ENCODE measurements at regions not wholly inside any gene's neighbourhood (a gene's known extent, or its start where the extent isn't known, plus 50 kb on each side); places are given as distances from the start of the nearest gene placed in this dataset.

- Mint-ChIP-seq H3K4me1 (ENCODE audit: low read depth, unreplicated experiment) (peaks cover 7% of the 10 kb centered on the region), H3K4me3 (ENCODE audit: unreplicated experiment) (no peak overlapping the region), H3K27me3 (ENCODE audit: low read depth, unreplicated experiment) (peaks cover 23% of the 10 kb centered on the region), H3K9me3 (ENCODE audit: unreplicated experiment) (peaks cover 3% of the 10 kb centered on the region), H3K27ac (ENCODE audit: unreplicated experiment) (no peak overlapping the region), H3K36me3 (ENCODE audit: low read depth, unreplicated experiment) (no peaks in the 10 kb centered on the region)
- Histone ChIP-seq H2AFZ (ENCODE audit: low read depth, low read length) (no peak overlapping the region), H3K9me3 (ENCODE audit: insufficient read depth, low read depth, low read length) (no peaks in the 10 kb centered on the region), H3K27me3 (ENCODE audit: insufficient read depth, low read length) (peaks cover 4% of the 10 kb centered on the region), H3K4me3 (ENCODE audit: insufficient read depth, low read depth, low read length) (no peak overlapping the region), H3K27ac (ENCODE audit: low read depth, low read length) (no peak overlapping the region), H3K36me3 (ENCODE audit: insufficient read depth, low read length) (no peaks in the 10 kb centered on the region), H3K4me2 (ENCODE audit: low read length) (no peak overlapping the region), H3K9ac (ENCODE audit: low read length) (no peak overlapping the region), H3K79me2 (ENCODE audit: insufficient read depth, low read length) (no peaks in the 10 kb centered on the region), H3K4me1 (ENCODE audit: insufficient read depth, low read length) (no peaks in the 10 kb centered on the region), H4K20me1 (ENCODE audit: insufficient read depth, low read length) (no peaks in the 10 kb centered on the region)
- TF ChIP-seq EZH2 (IDR thresholded peaks at IDR 0.05; ENCODE audit: insufficient read depth, low read length) (no peak), CTCF (IDR thresholded peaks at IDR 0.05; ENCODE audit: insufficient read depth, low read depth, low read length) (no peak)
- DNase-seq (ENCODE audit: low read depth) (no peak), FAIRE-seq (no peak)
These were observed 233.7 kb downstream of the EN1 start for GRCh38 chr2:118613737-118614136.

- no peak overlapping the region for H3K4me3 Mint-ChIP-seq (ENCODE audit: unreplicated experiment)
- FAIRE-seq (no peak), DNase-seq (ENCODE audit: low read depth) (no peak)
- no peaks in the 10 kb centered on the region for H4K20me1 ChIP-seq (ENCODE audit: insufficient read depth, low read length)
- H3K79me2 ChIP-seq (ENCODE audit: insufficient read depth, low read length): no peaks in the 10 kb centered on the region
- TF ChIP-seq CTCF (IDR thresholded peaks at IDR 0.05; ENCODE audit: insufficient read depth, low read depth, low read length) (no peak), EZH2 (IDR thresholded peaks at IDR 0.05; ENCODE audit: insufficient read depth, low read length) (no peak)
- no peaks in the 10 kb centered on the region for H3K36me3 ChIP-seq (ENCODE audit: insufficient read depth, low read length)
- no peaks in the 10 kb centered on the region for H3K9me3 ChIP-seq (ENCODE audit: insufficient read depth, low read depth, low read length)
- H3K4me2 ChIP-seq (ENCODE audit: low read length): no peak overlapping the region
- H3K27ac Mint-ChIP-seq (ENCODE audit: unreplicated experiment): no peak overlapping the region
- H3K36me3 Mint-ChIP-seq (ENCODE audit: low read depth, unreplicated experiment): no peaks in the 10 kb centered on the region
- H3K9ac ChIP-seq (ENCODE audit: low read length): no peak overlapping the region
- peaks cover 7% of the 10 kb centered on the region for H3K4me1 Mint-ChIP-seq (ENCODE audit: low read depth, unreplicated experiment)
- no peaks in the 10 kb centered on the region for H3K4me1 ChIP-seq (ENCODE audit: insufficient read depth, low read length)
- H3K9me3 Mint-ChIP-seq (ENCODE audit: unreplicated experiment): peaks cover 3% of the 10 kb centered on the region
- H3K27me3 Mint-ChIP-seq (ENCODE audit: low read depth, unreplicated experiment): peaks cover 15% of the 10 kb centered on the region
- H3K27ac ChIP-seq (ENCODE audit: low read depth, low read length): no peak overlapping the region
- no peak overlapping the region for H2AFZ ChIP-seq (ENCODE audit: low read depth, low read length)
- H3K4me3 ChIP-seq (ENCODE audit: insufficient read depth, low read depth, low read length): no peak overlapping the region
- H3K27me3 ChIP-seq (ENCODE audit: insufficient read depth, low read length): peaks cover 4% of the 10 kb centered on the region
These were observed 235.8 kb downstream of the EN1 start for GRCh38 chr2:118611691-118612090.

GRCh38 chr2:118609138-118609537 is 238.3 kb downstream of the EN1 start:
- FAIRE-seq: no peak
- Mint-ChIP-seq H3K36me3 (ENCODE audit: low read depth, unreplicated experiment) (no peaks in the 10 kb centered on the region), H3K4me1 (ENCODE audit: low read depth, unreplicated experiment) (no peaks in the 10 kb centered on the region), H3K9me3 (ENCODE audit: unreplicated experiment) (no peaks in the 10 kb centered on the region), H3K4me3 (ENCODE audit: unreplicated experiment) (no peak overlapping the region), H3K27ac (ENCODE audit: unreplicated experiment) (no peak overlapping the region), H3K27me3 (ENCODE audit: low read depth, unreplicated experiment) (peaks cover 15% of the 10 kb centered on the region)
- Histone ChIP-seq H3K36me3 (ENCODE audit: insufficient read depth, low read length) (no peaks in the 10 kb centered on the region), H3K27me3 (ENCODE audit: insufficient read depth, low read length) (no peaks in the 10 kb centered on the region), H3K4me2 (ENCODE audit: low read length) (no peak overlapping the region), H3K27ac (ENCODE audit: low read depth, low read length) (no peak overlapping the region), H3K9me3 (ENCODE audit: insufficient read depth, low read depth, low read length) (no peaks in the 10 kb centered on the region), H2AFZ (ENCODE audit: low read depth, low read length) (no peak overlapping the region), H3K4me3 (ENCODE audit: insufficient read depth, low read depth, low read length) (no peak overlapping the region), H4K20me1 (ENCODE audit: insufficient read depth, low read length) (no peaks in the 10 kb centered on the region), H3K9ac (ENCODE audit: low read length) (no peak overlapping the region), H3K4me1 (ENCODE audit: insufficient read depth, low read length) (no peaks in the 10 kb centered on the region), H3K79me2 (ENCODE audit: insufficient read depth, low read length) (no peaks in the 10 kb centered on the region)
- no peak for DNase-seq (ENCODE audit: low read depth)
- TF ChIP-seq EZH2 (IDR thresholded peaks at IDR 0.05; ENCODE audit: insufficient read depth, low read length) (no peak), CTCF (IDR thresholded peaks at IDR 0.05; ENCODE audit: insufficient read depth, low read depth, low read length) (no peak)
